Heart left ventricle (tissue), 16 donors: ENCODE measurements at regions not wholly inside any gene's neighbourhood (a gene's known extent, or its start where the extent isn't known, plus 50 kb on each side); places are given as distances from the start of the nearest gene placed in this dataset.
"Not testable (repeated sequence)": the region's sequence is repeated elsewhere in the genome, so short reads cannot be mapped to it uniquely, and the experiment has no call there.

ENCODE experiments used
- ATAC-seq, 4 donors: fragments of 200-7000 bp; cut with Tn5 transposase; one replicate each; pipeline ENCODE4 v1.9.1; 2020 to 2022; ENCODE audit warnings: moderate library complexity in 4 of 4, mild to moderate bottlenecking in 3 of 4, moderate number of reproducible peaks in 1 of 4
- DNase-seq, 5 donors: peaks; one replicate each; pipeline ENCODE4 v3.0.0-alpha.2; 2020
- H3K27ac ChIP-seq, 12 donors: fragments of 200-600 bp; sonication (generic) in 4 of 12; one replicate each; pipeline versions ENCODE4 v1.5.0 to v1.8.0; 2016 to 2022; ENCODE audit warnings: mild to moderate bottlenecking in 2 of 12
- H3K27me3 ChIP-seq, 9 donors: fragments of 200-600 bp; sonication (generic) in 2 of 9; one replicate each; pipeline versions ENCODE4 v1.5.1 to v1.8.0; 2016 to 2022; ENCODE audit warnings: mild to moderate bottlenecking in 3 of 9
- H3K36me3 ChIP-seq, 9 donors: fragments of 200-600 bp; sonication (generic) in 2 of 9; one replicate each; pipeline versions ENCODE4 v1.5.0 to v1.8.0; 2018 to 2022; ENCODE audit warnings: mild to moderate bottlenecking in 2 of 9
- H3K4me1 ChIP-seq, 12 donors: fragments of 200-600 bp; sonication (generic) in 4 of 12; one replicate each; pipeline versions ENCODE4 v1.5.0 to v1.8.0; 2016 to 2022; ENCODE audit warnings: mild to moderate bottlenecking in 3 of 12
- H3K4me3 ChIP-seq, 12 donors: fragments of 200-600 bp; sonication (generic) in 4 of 12; one replicate each; pipeline versions ENCODE4 v1.5.0 to v1.8.0; 2017 to 2022; ENCODE audit warnings: mild to moderate bottlenecking in 9 of 12, moderate library complexity in 4 of 12
- H3K9me3 ChIP-seq, 12 donors: fragments of 200-600 bp; sonication (generic) in 4 of 12; one replicate each; pipeline versions ENCODE4 v1.5.0 to v1.8.0; 2016 to 2022; ENCODE audit warnings: mild to moderate bottlenecking in 1 of 12
- CTCF ChIP-seq, 12 donors: fragments of 200-600 bp; sonication (generic) in 4 of 12; IDR thresholded peaks; one replicate each; pipeline versions ENCODE4 v1.5.0 to v1.8.0; 2018 to 2022; ENCODE audit warnings: antibody characterized with exemption in 12 of 12, mild to moderate bottlenecking in 5 of 12
- POLR2A ChIP-seq, 2 donors: fragments of 450-650 bp; IDR thresholded peaks; one replicate each; pipeline ENCODE4 v1.6.1; 2017; ENCODE audit warnings: antibody characterized with exemption in 2 of 2, mild to moderate bottlenecking in 2 of 2, moderate library complexity in 2 of 2
- WGBS, 4 donors: extraction: QIAGEN DNeasy Blood & Tissue Kit in 2 of 4; methylation state at CpG; one replicate each; pipeline versions ENCODE4 v1.1.5 to v1.1.7; 2013 to 2018; 5-methylcytosine and 5-hydroxymethylcytosine counted together
- intact Hi-C, 10 donors: fragments of 100-400 bp; cut with DNase I; formaldehyde crosslinking; loops; one replicate each; pipeline versions ENCODE4 v1.11.1 to v1.14.2; 2022
- donor health status: ischemic (EF 13 %, LVEDD 7.1; RV severe dilation, severe dysfunction).
- donor health status: healthy with polysubstance abuse.
- donor health status: DM: no; HTN: yes; CAD: no.
- donor health status: DM: no; HTN: no; CAD: no.
- donor health status: ischemic (EF 25% LVEDD 6.9; RV normal size, moderate dysfunction).
- donor health status: ischemic (EF 25% LVEDD 5.7; RV mildly dilated, moderate dysfunction).
- donor health status: healthy.
- donor health status: DM: yes; HTN: yes; CAD: no.
- donor health status: ischemic (EF 35%, LVEDD 5.7; RV mildly dilated, moderate dysfunction).
- donor health status: nonischemic (EF 11% LVEDD 7.7; RV severe dilation, severe dysfunction).
- donor health status: DM: yes; HTN: yes; CAD: no.
- donor health status: PGD.
- donor health status: ischemic (EF 29% LVEDD 5.4; RV normal size, mild dysfunction).
- donor health status: nonischemic (EF 23%, LVEDD 6.1; RV moderate dilation, normal function).

- H3K27me3 ChIP-seq = no peaks in the 10 kb centered on the region
- H3K9me3 ChIP-seq = peaks cover 0 to 5% (median 0%) of the 10 kb centered on the region in 12 donors
- no peak for DNase-seq
- intact Hi-C loops = no loop called here
- H3K4me1 ChIP-seq = no peaks in the 10 kb centered on the region
- no peaks in the 10 kb centered on the region for H3K36me3 ChIP-seq
- no peak for ATAC-seq
- no peak overlapping the region for H3K4me3 ChIP-seq
- no peak overlapping the region for H3K27ac ChIP-seq
- TF ChIP-seq CTCF (IDR thresholded peaks at IDR 0.05) = no peak
- TF ChIP-seq POLR2A (IDR thresholded peaks at IDR 0.05) = no peak
These were observed 311.3 kb upstream of the SOX9 start for GRCh38 chr17:71809537-71809936.

GRCh38 chr17:71813861-71814260, 307.0 kb upstream of the SOX9 start:
- ATAC-seq, H3K9me3 ChIP-seq, H3K4me3 ChIP-seq, DNase-seq, intact Hi-C loops, H3K4me1 ChIP-seq, H3K27ac ChIP-seq, H3K27me3 ChIP-seq, H3K36me3 ChIP-seq: not testable (repeated sequence)

- ATAC-seq (no peak), DNase-seq (no peak)
- Histone ChIP-seq H3K4me1 (peaks cover 0 to 15% (median 0%) of the 10 kb centered on the region in 12 donors), H3K27ac (no peak overlapping the region), H3K4me3 (no peak overlapping the region), H3K27me3 (no peaks in the 10 kb centered on the region), H3K9me3 (no peaks in the 10 kb centered on the region), H3K36me3 (no peaks in the 10 kb centered on the region)
- intact Hi-C loops = no loop called here
- TF ChIP-seq CTCF (IDR thresholded peaks at IDR 0.05) (no peak), POLR2A (IDR thresholded peaks at IDR 0.05) (no peak)
- WGBS, 4 donors = 80 to 90% (median 86%) methylated on average over 4 of the region's 4 CpGs
These were observed 299.3 kb upstream of the SOX9 start for GRCh38 chr17:71821511-71821910.

GRCh38 chr17:71824671-71825070, 296.1 kb upstream of the SOX9 start:
- H3K4me1 ChIP-seq = peaks cover 0 to 15% (median 0%) of the 10 kb centered on the region in 12 donors
- 54 to 65% (median 60%) methylated on average over 4 of the region's 4 CpGs for WGBS, 4 donors
- H3K4me3 ChIP-seq = no peak overlapping the region
- no peak overlapping the region for H3K27ac ChIP-seq
- ATAC-seq (no peak), DNase-seq (no peak)
- intact Hi-C loops = no loop called here
- H3K36me3 ChIP-seq = no peaks in the 10 kb centered on the region
- no peak for TF ChIP-seq POLR2A (IDR thresholded peaks at IDR 0.05)
- no peak for TF ChIP-seq CTCF (IDR thresholded peaks at IDR 0.05)
- H3K27me3 ChIP-seq = peaks cover 0 to 2% (median 0%) of the 10 kb centered on the region in 9 donors
- no peaks in the 10 kb centered on the region for H3K9me3 ChIP-seq

- ATAC-seq (no peak), DNase-seq (no peak)
- WGBS, 4 donors = 38 to 45% (median 40%) methylated on average over 4 of the region's 4 CpGs
- intact Hi-C loops = no loop called here
- Histone ChIP-seq H3K9me3 (no peaks in the 10 kb centered on the region), H3K27ac (no peak overlapping the region), H3K4me1 (peaks cover 0 to 15% (median 0%) of the 10 kb centered on the region in 12 donors), H3K4me3 (no peak overlapping the region), H3K27me3 (peaks cover 0 to 6% (median 0%) of the 10 kb centered on the region in 9 donors), H3K36me3 (no peaks in the 10 kb centered on the region)
- no peak for TF ChIP-seq CTCF (IDR thresholded peaks at IDR 0.05)
- TF ChIP-seq POLR2A (IDR thresholded peaks at IDR 0.05) = no peak
These were observed 295.1 kb upstream of the SOX9 start for GRCh38 chr17:71825687-71826086.
